EL (cell line): ENCODE measurements at regions not wholly inside any gene's neighbourhood (a gene's known extent, or its start where the extent isn't known, plus 50 kb on each side); places are given as distances from the start of the nearest gene placed in this dataset.

Experiments used
- DNase-seq: peaks from one replicate; pipeline ENCODE4 v3.0.0-alpha.2; 2016

GRCh38 chr14:43252866-43253265 is 1254.2 kb downstream of the FSCB start:
- no peak for DNase-seq

GRCh38 chr14:43249591-43249990 is 1257.5 kb downstream of the FSCB start:
- no peak for DNase-seq

- no peak for DNase-seq
Measured at GRCh38 chr14:43249116-43249515, 1258.0 kb downstream of the FSCB start.

- DNase-seq = no peak
Measured at GRCh38 chr14:43247877-43248276, 1259.2 kb downstream of the FSCB start.

- no peak for DNase-seq
Measured at GRCh38 chr14:43244142-43244625, 1262.9 kb downstream of the FSCB start.

- DNase-seq = no peak
Measured at GRCh38 chr14:43243168-43243567, 1263.9 kb downstream of the FSCB start.

GRCh38 chr14:43232261-43232660 is 1274.8 kb downstream of the FSCB start:
- DNase-seq = no peak

GRCh38 chr14:43215524-43215923 is 1291.6 kb downstream of the FSCB start:
- DNase-seq = no peak

- no peak for DNase-seq
Measured at GRCh38 chr14:43207189-43207588, 1299.9 kb downstream of the FSCB start.

GRCh38 chr14:43204816-43205215 is 1302.3 kb downstream of the FSCB start:
- no peak for DNase-seq

- DNase-seq = no peak
Measured at GRCh38 chr14:43200519-43200918, 1306.6 kb downstream of the FSCB start.

GRCh38 chr14:43198465-43198864 is 1308.6 kb downstream of the FSCB start:
- DNase-seq = no peak

- no peak for DNase-seq
Measured at GRCh38 chr14:43184540-43184939, 1322.5 kb downstream of the FSCB start.

- no peak for DNase-seq
Measured at GRCh38 chr14:43183916-43184315, 1323.2 kb downstream of the FSCB start.

GRCh38 chr14:43175896-43176295 is 1331.2 kb downstream of the FSCB start:
- DNase-seq = no peak

GRCh38 chr14:43172899-43173548 is 1334.1 kb downstream of the FSCB start:
- no peak for DNase-seq

GRCh38 chr14:43169722-43170121 is 1337.4 kb downstream of the FSCB start:
- DNase-seq = no peak

- DNase-seq = no peak
Measured at GRCh38 chr14:43168371-43168925, 1338.6 kb downstream of the FSCB start.

GRCh38 chr14:43166163-43166562 is 1340.9 kb downstream of the FSCB start:
- DNase-seq = no peak

GRCh38 chr14:43165651-43166050 is 1341.4 kb downstream of the FSCB start:
- no peak for DNase-seq

- DNase-seq = no peak
Measured at GRCh38 chr14:43161477-43161876, 1345.6 kb downstream of the FSCB start.

GRCh38 chr14:43157661-43158060 is 1349.4 kb downstream of the FSCB start:
- DNase-seq = no peak

GRCh38 chr14:43155924-43156323 is 1351.2 kb downstream of the FSCB start:
- DNase-seq = no peak

GRCh38 chr14:43155258-43155657 is 1351.8 kb downstream of the FSCB start:
- DNase-seq = no peak

- DNase-seq = no peak
Measured at GRCh38 chr14:43147485-43147884, 1359.6 kb downstream of the FSCB start.
